GM12878 (cell line): ENCODE measurements at regions not wholly inside any gene's neighbourhood (a gene's known extent, or its start where the extent isn't known, plus 50 kb on each side); places are given as distances from the start of the nearest gene placed in this dataset.

Experiments
- ATF7 ChIP-seq: fragments of 450-650 bp; IDR thresholded peaks from 2 replicates; pipeline ENCODE4 v1.6.1; 2016; ENCODE audit warnings: low read depth, mild to moderate bottlenecking
- BCL3 ChIP-seq: IDR thresholded peaks from 2 replicates; pipeline ENCODE4 v1.6.1; 2011; ENCODE audit warnings: borderline replicate concordance, low read depth, mild to moderate bottlenecking, moderate library complexity, low read length; ENCODE audit not compliant: insufficient read depth, poor library complexity, severe bottlenecking
- CTCF ChIP-seq, 3 experiments: IDR thresholded peaks in 2 of 3; conservative IDR thresholded peaks in 1 of 3; 2 replicates each; pipeline ENCODE4 v1.5.1; 2011; ENCODE audit warnings: low read depth in 3 of 3, low read length in 3 of 3, mild to moderate bottlenecking in 3 of 3, control low read depth in 2 of 3, moderate library complexity in 2 of 3, inconsistent platforms in 1 of 3, mixed read lengths in 1 of 3; ENCODE audit not compliant: control insufficient read depth in 2 of 3, insufficient read depth in 1 of 3; ENCODE audit errors: extremely low read depth in 1 of 3
- EP300 ChIP-seq, 2 experiments: fragments of 150-350 bp in 1 of 2; IDR thresholded peaks; 2 replicates each; pipeline ENCODE4 v1.6.1; 2011 to 2012; ENCODE audit warnings: low read depth in 2 of 2, low read length in 2 of 2, borderline replicate concordance in 1 of 2, improper control_type of control experiment in 1 of 2, inconsistent platforms in 1 of 2; ENCODE audit not compliant: control insufficient read depth in 1 of 2
- EZH2 ChIP-seq: IDR thresholded peaks from 2 replicates; pipeline ENCODE4 v1.6.1; 2012; ENCODE audit warnings: low read depth, mild to moderate bottlenecking, control low read depth, inconsistent platforms, low read length, borderline replicate concordance; ENCODE audit not compliant: control insufficient read depth
- HDAC2 ChIP-seq: fragments of 200-600 bp; sonication (generic); IDR thresholded peaks from 2 replicates; pipeline ENCODE4 v1.6.1; 2017
- HDAC6 ChIP-seq: fragments of 200-600 bp; sonication (generic); IDR thresholded peaks from one replicate; pipeline ENCODE4 v1.8.0; 2017; ENCODE audit warnings: antibody characterized with exemption; ENCODE audit not compliant: unreplicated experiment
- NFYB ChIP-seq: IDR thresholded peaks from 2 replicates; pipeline ENCODE4 v1.6.1; 2011; ENCODE audit warnings: low read depth, mild to moderate bottlenecking, low read length, improper control_type of control experiment, moderate library complexity; ENCODE audit not compliant: insufficient read depth
- TAF1 ChIP-seq: IDR thresholded peaks from 2 replicates; pipeline ENCODE4 v1.6.1; 2011; ENCODE audit warnings: mild to moderate bottlenecking, low read depth, low read length, borderline replicate concordance
- USF2 ChIP-seq: IDR thresholded peaks from 2 replicates; pipeline ENCODE4 v1.6.1; 2011; ENCODE audit warnings: low read depth, low read length, improper control_type of control experiment, borderline replicate concordance

DNA sequence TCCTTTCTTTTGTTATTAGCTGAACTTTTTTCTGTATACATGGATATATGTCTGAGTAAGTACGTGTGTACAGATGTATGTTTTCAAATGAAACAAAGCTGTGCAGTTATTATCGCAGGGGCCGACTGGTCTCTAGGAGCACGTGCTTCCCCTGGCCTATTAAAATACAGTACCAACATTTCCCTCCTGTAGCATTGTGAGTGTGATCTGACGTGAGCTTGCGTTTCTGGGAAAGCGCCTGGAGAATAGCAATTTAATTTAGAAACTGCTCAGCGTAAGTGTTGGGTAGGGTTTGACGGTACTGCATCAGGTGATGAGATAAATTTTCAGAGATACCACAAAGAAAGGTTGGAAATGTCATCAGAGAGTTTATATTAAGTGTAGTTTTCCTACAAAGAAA, 173.3 kb downstream of the FBXO8 start:
- TF ChIP-seq EZH2: no peak
- TF ChIP-seq CTCF (IDR thresholded peaks at IDR 0.05 in 2 of 3, conservative IDR thresholded peaks at IDR 0.05 in 1 of 3; ENCODE audit: control insufficient read depth in 2 of 3, extremely low read depth in 1 of 3, insufficient read depth in 1 of 3, low read depth in 3 of 3, low read length in 3 of 3): no peak
- no peak for TF ChIP-seq HDAC2
- TF ChIP-seq TAF1: no peak
- no peak for TF ChIP-seq EP300 (IDR thresholded peaks at IDR 0.05; ENCODE audit: borderline replicate concordance in 1 of 2, control insufficient read depth in 1 of 2, low read depth in 2 of 2, low read length in 2 of 2)
- no peak for TF ChIP-seq NFYB
- no peak for TF ChIP-seq HDAC6
- TF ChIP-seq USF2: no peak
- TF ChIP-seq ATF7: no peak
- TF ChIP-seq BCL3: no peak
